ENCODE measurements at regions not wholly inside any gene's neighbourhood (a gene's known extent, or its start where the extent isn't known, plus 50 kb on each side); places are given as distances from the start of the nearest gene placed in this dataset.

- TF ChIP-seq POLR2A (IDR thresholded peaks at IDR 0.05): no peak
- no peak for TF ChIP-seq CTCF (IDR thresholded peaks at IDR 0.05)
Observed at GRCh38 chr6:6856538-6857523, 250.9 kb upstream of the RREB1 start.

All from heart left ventricle (tissue), 13 donors.